ENCODE measurements at regions not wholly inside any gene's neighbourhood (a gene's known extent, or its start where the extent isn't known, plus 50 kb on each side); places are given as distances from the start of the nearest gene placed in this dataset.

DNA sequence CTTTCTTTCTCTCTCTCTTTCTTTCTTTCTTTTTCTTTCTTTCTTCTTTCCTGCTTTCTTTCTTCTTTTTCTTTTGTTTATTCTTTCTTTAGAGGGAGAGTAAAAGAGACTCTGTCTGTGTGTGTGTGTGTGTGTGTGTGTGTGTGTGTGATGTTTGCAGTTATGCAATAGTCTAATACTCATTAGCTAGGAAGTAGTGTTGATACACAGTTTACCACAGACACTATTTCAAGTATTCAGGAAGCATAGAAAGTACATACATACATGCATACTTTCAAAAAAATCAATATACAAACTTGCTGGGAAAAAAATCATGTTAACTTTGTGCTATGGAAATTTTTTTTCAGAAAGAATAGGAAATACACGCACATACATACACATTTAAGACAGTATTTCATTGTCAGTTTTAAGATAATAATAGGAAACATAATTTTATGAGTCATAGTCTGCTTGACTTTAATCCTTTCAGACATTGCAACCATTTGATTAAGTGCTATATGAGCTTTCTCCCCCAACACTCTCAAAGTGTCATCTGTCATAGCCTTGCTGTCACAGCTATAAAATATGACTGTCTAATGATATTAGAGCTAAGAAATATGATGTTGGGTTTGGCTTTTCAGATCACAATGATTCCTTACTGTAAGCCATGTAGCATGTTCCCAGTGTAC, 74.9 kb upstream of the EPHA3 start:
- TF ChIP-seq, protein P1, sequence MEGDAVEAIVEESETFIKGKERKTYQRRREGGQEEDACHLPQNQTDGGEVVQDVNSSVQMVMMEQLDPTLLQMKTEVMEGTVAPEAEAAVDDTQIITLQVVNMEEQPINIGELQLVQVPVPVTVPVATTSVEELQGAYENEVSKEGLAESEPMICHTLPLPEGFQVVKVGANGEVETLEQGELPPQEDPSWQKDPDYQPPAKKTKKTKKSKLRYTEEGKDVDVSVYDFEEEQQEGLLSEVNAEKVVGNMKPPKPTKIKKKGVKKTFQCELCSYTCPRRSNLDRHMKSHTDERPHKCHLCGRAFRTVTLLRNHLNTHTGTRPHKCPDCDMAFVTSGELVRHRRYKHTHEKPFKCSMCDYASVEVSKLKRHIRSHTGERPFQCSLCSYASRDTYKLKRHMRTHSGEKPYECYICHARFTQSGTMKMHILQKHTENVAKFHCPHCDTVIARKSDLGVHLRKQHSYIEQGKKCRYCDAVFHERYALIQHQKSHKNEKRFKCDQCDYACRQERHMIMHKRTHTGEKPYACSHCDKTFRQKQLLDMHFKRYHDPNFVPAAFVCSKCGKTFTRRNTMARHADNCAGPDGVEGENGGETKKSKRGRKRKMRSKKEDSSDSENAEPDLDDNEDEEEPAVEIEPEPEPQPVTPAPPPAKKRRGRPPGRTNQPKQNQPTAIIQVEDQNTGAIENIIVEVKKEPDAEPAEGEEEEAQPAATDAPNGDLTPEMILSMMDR (IDR thresholded peaks at IDR 0.05): no peak
- TF ChIP-seq POLR2AphosphoS5 (IDR thresholded peaks at IDR 0.05; ENCODE audit: low read depth, low read length): no peak

Data from Panc1 (cell line).